HEK293T (cell line): ENCODE measurements at regions not wholly inside any gene's neighbourhood (a gene's known extent, or its start where the extent isn't known, plus 50 kb on each side); places are given as distances from the start of the nearest gene placed in this dataset.
"Not testable (repeated sequence)": the region's sequence is repeated elsewhere in the genome, so short reads cannot be mapped to it uniquely, and the experiment has no call there.

ENCODE experiments used
- BHLHE40 ChIP-seq: fragments of 450-650 bp; IDR thresholded peaks from 2 replicates; pipeline ENCODE4 v1.6.1; 2016; ENCODE audit warnings: mild to moderate bottlenecking, moderate library complexity, borderline replicate concordance
- ELF4 ChIP-seq: fragments of 450-650 bp; IDR thresholded peaks from 2 replicates; pipeline ENCODE4 v1.6.1; 2017; ENCODE audit warnings: antibody characterized with exemption
- FOXA1 ChIP-seq: fragments of 450-650 bp; IDR thresholded peaks from 2 replicates; pipeline ENCODE4 v1.6.1; 2016; ENCODE audit warnings: mild to moderate bottlenecking
- FOXK2 ChIP-seq: fragments of 450-650 bp; IDR thresholded peaks from 2 replicates; pipeline ENCODE4 v1.6.1; 2016; ENCODE audit warnings: mild to moderate bottlenecking
- FOXM1 ChIP-seq: fragments of 450-650 bp; IDR thresholded peaks from 2 replicates; pipeline ENCODE4 v1.6.1; 2017; ENCODE audit warnings: mild to moderate bottlenecking, borderline replicate concordance
- HDGF ChIP-seq: fragments of 450-650 bp; IDR thresholded peaks from 2 replicates; pipeline ENCODE4 v1.6.1; 2017; ENCODE audit warnings: antibody characterized with exemption, borderline replicate concordance
- NFRKB ChIP-seq: fragments of 450-650 bp; IDR thresholded peaks from 2 replicates; pipeline ENCODE4 v1.6.1; 2016; ENCODE audit warnings: mild to moderate bottlenecking, moderate library complexity
- SP1 ChIP-seq: fragments of 450-650 bp; IDR thresholded peaks from 2 replicates; pipeline ENCODE4 v1.6.1; 2017
- SUZ12 ChIP-seq: fragments of 450-650 bp; IDR thresholded peaks from 2 replicates; pipeline ENCODE4 v1.6.1; 2016; ENCODE audit warnings: mild to moderate bottlenecking
- ZNF384 ChIP-seq: fragments of 450-650 bp; IDR thresholded peaks from 2 replicates; pipeline ENCODE4 v1.6.1; 2016

DNA sequence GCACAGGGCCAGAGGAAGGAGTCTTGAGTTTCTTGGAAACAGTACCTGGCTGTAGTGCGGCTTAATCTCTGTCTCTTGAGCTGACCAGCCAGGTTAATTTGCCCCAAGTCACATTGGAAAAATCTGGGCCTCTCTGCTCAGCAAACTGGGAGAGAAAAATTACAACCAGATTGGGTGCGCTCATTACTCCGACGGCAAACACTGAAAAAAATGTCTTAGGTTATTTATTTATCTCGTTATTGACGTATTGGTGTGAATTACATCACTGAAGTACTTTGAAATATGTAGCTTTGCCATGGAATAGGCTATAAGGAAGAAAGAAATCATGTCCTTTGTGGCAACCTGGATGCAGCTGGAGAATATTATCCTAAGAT, 139.7 kb upstream of the TPTE start:
- not testable (repeated sequence) for TF ChIP-seq SP1, HDGF, FOXK2, BHLHE40, SUZ12, FOXM1, FOXA1, ZNF384, ELF4, NFRKB
